Testis (tissue), 2 donors: ENCODE measurements at regions not wholly inside any gene's neighbourhood (a gene's known extent, or its start where the extent isn't known, plus 50 kb on each side); places are given as distances from the start of the nearest gene placed in this dataset.
"Not testable (repeated sequence)": the region's sequence is repeated elsewhere in the genome, so short reads cannot be mapped to it uniquely, and the experiment has no call there.

Experiments
- CTCF ChIP-seq, 3 experiments: fragments of 450-650 bp in 2 of 3; fragments of 200-600 bp in 1 of 3; sonication (generic) in 1 of 3; IDR thresholded peaks; one replicate each; pipeline ENCODE4 v1.5.1; 2016 to 2019; ENCODE audit warnings: antibody characterized with exemption in 3 of 3, mild to moderate bottlenecking in 2 of 3, moderate library complexity in 1 of 3
- POLR2A ChIP-seq: fragments of 450-650 bp; IDR thresholded peaks from one replicate; pipeline ENCODE4 v1.6.1; 2017; ENCODE audit warnings: antibody characterized with exemption, mild to moderate bottlenecking, moderate library complexity

- TF ChIP-seq POLR2A; CTCF (IDR thresholded peaks at IDR 0.05): not testable (repeated sequence)
These were observed 82.6 kb upstream of the AGAP9 start for GRCh38 chr10:47605791-47606773.
